K562 (cell line): ENCODE measurements at regions not wholly inside any gene's neighbourhood (a gene's known extent, or its start where the extent isn't known, plus 50 kb on each side); places are given as distances from the start of the nearest gene placed in this dataset.

ENCODE experiments used
- ATAC-seq: fragments of 200-7000 bp; cut with Tn5 transposase; 3 replicates; pipeline ENCODE4 v1.9.1; 2020; ENCODE audit warnings: moderate library complexity
- BruUV-seq: library from RNA; stranded (reverse); fragments of 400-500 nt; replicated peaks from 2 replicates; lab custom pipeline; 2021; lab: Mats Ljungman, UMichigan
- CTCF ChIA-PET: fragments of 300-600 bp; formaldehyde crosslinking; extraction: SDS; loops from one replicate; lab custom pipeline; 2021; ENCODE audit warnings: low intra/inter-chr PET ratio; lab: Yijun Ruan, JAX
- POLR2A ChIA-PET: fragments of 300-600, 350-650 bp; sonication (Branson Sonifier 250); formaldehyde crosslinking; extraction: SDS; loops from one replicate; lab custom pipeline; 2021; ENCODE audit warnings: antibody characterized with exemption, inconsistent platforms; lab: Yijun Ruan, JAX
- DNase-seq, 4 experiments: peaks; one replicate each; pipeline versions ENCODE4 v3.0.0 to v3.0.0-alpha.2; 2011 to 2018; ENCODE audit warnings: low spot score in 3 of 4, mixed read lengths in 3 of 4; ENCODE audit errors: extremely low read depth in 1 of 4
- FAIRE-seq: peaks from 2 replicates; lab custom pipeline; 2011; peaks lifted over from hg19 to GRCh38; lab: Jason Lieb, UNC
- H2AFZ ChIP-seq: 2 replicates; pipeline ENCODE4 v1.6.0; 2011; ENCODE audit warnings: low read depth, low read length, control low read depth, inconsistent platforms
- H3K27ac ChIP-seq: fragments of 200-600 bp; 3 replicates; pipeline ENCODE4 v1.8.0; 2011; ENCODE audit warnings: low read depth, mild to moderate bottlenecking, control low read depth, inconsistent platforms, low read length, moderate library complexity, mixed read lengths; ENCODE audit errors: extremely low read depth
- H3K27me3 ChIP-seq, 2 experiments: fragments of 300-600 bp in 1 of 2; 2 replicates in 1 of 2; 3 replicates in 1 of 2; pipeline versions ENCODE4 v1.6.0 to v1.8.0; 2011; ENCODE audit warnings: inconsistent platforms in 2 of 2, low read length in 2 of 2, mild to moderate bottlenecking in 1 of 2, mixed read lengths in 1 of 2, moderate library complexity in 1 of 2; ENCODE audit not compliant: control insufficient read depth in 2 of 2, insufficient read depth in 2 of 2
- H3K36me3 ChIP-seq: fragments of 300-600 bp; 3 replicates; pipeline ENCODE4 v1.8.0; 2011; ENCODE audit warnings: mild to moderate bottlenecking, low read length, inconsistent platforms; ENCODE audit not compliant: control insufficient read depth, insufficient read depth
- H3K4me1 ChIP-seq, 2 experiments: fragments of 200-600 bp in 1 of 2; replicated peaks in 1 of 2; 2 replicates in 1 of 2; 3 replicates in 1 of 2; pipeline versions ENCODE4 v1.5.1 to v1.8.0; 2011; ENCODE audit warnings: inconsistent platforms in 2 of 2, low read length in 2 of 2, mild to moderate bottlenecking in 1 of 2, mixed read lengths in 1 of 2, moderate library complexity in 1 of 2; ENCODE audit not compliant: control insufficient read depth in 2 of 2, insufficient read depth in 2 of 2
- H3K4me2 ChIP-seq: 2 replicates; pipeline ENCODE4 v1.6.1; 2011; ENCODE audit warnings: low read length, control low read depth, inconsistent platforms, mixed read lengths; ENCODE audit not compliant: insufficient read depth
- H3K4me3 ChIP-seq: fragments of 200-600 bp; sonication (generic), shearing (Covaris generic); 2 replicates; pipeline ENCODE4 v1.5.1; 2016; ENCODE audit warnings: control low read depth, inconsistent platforms
- H3K79me2 ChIP-seq: fragments of 200-600 bp; 3 replicates; pipeline ENCODE4 v1.8.0; 2011; ENCODE audit warnings: low read length, inconsistent platforms; ENCODE audit not compliant: control insufficient read depth, insufficient read depth
- H3K9ac ChIP-seq, 2 experiments: 2 replicates each; pipeline versions ENCODE4 v1.6.0 to v1.6.1; 2011; ENCODE audit warnings: low read depth in 2 of 2, low read length in 2 of 2, control low read depth in 1 of 2, inconsistent platforms in 1 of 2, mild to moderate bottlenecking in 1 of 2, mixed read lengths in 1 of 2; ENCODE audit not compliant: insufficient read depth in 1 of 2
- H3K9me1 ChIP-seq: one replicate; pipeline ENCODE4 v1.6.0; 2011; ENCODE audit warnings: inconsistent platforms, mild to moderate bottlenecking, low read length, moderate library complexity; ENCODE audit not compliant: control insufficient read depth, insufficient read depth
- H3K9me3 ChIP-seq: replicated peaks from 2 replicates; pipeline ENCODE4 v1.5.1; 2011; ENCODE audit warnings: low read depth, low read length, inconsistent platforms; ENCODE audit not compliant: control insufficient read depth, insufficient read depth
- H4K20me1 ChIP-seq: replicated peaks from 2 replicates; pipeline ENCODE4 v1.6.1; 2011; ENCODE audit warnings: low read length, inconsistent platforms, mixed read lengths; ENCODE audit not compliant: control insufficient read depth, insufficient read depth
- HMG20B ChIP-seq: fragments of 250-450 bp; sonication (Bioruptor Pico); IDR thresholded peaks from 2 replicates; pipeline ENCODE4 v1.5.0; 2021; ENCODE audit warnings: mild to moderate bottlenecking
- MBD2 ChIP-seq: sonication (generic); IDR thresholded peaks from 2 replicates; pipeline ENCODE4 v1.6.1; 2016; ENCODE audit warnings: low read depth, borderline replicate concordance
- NUFIP1 ChIP-seq: fragments of 450-650 bp; IDR thresholded peaks from 2 replicates; pipeline ENCODE4 v1.6.1; 2018; ENCODE audit not compliant: partially characterized antibody
- POU5F1 ChIP-seq: fragments of 150-350 bp; IDR thresholded peaks from 2 replicates; pipeline ENCODE4 v1.6.1; 2014; ENCODE audit warnings: borderline replicate concordance, low read length, low read depth, mild to moderate bottlenecking; ENCODE audit not compliant: partially characterized antibody
- ZMIZ1 ChIP-seq, 2 experiments: fragments of 150-350 bp in 1 of 2; IDR thresholded peaks; 2 replicates each; pipeline ENCODE4 v1.6.1; 2012 to 2016; ENCODE audit warnings: low read depth in 2 of 2, low read length in 2 of 2, mild to moderate bottlenecking in 1 of 2, moderate library complexity in 1 of 2
- WGBS: fragments of 100-300 bp; shearing (Covaris generic); methylation state at CpG from one replicate; pipeline ENCODE4 v1.1.6; 2016; ENCODE audit warnings: low coverage, mixed read lengths; ENCODE audit not compliant: insufficient coverage; ENCODE audit errors: missing lambda C conversion rate; 5-methylcytosine and 5-hydroxymethylcytosine counted together
- in situ Hi-C: fragments of 300-500 bp; cut with MboI; formaldehyde crosslinking; loops from 4 replicates; pipeline ENCODE4 v1.15.0; 2018; ENCODE audit warnings: inconsistent platforms, mixed read lengths
- intact Hi-C: fragments of 100-400 bp; cut with micrococcal nuclease; formaldehyde crosslinking; loops from 2 replicates; pipeline ENCODE4 v1.14.2; 2022

DNA sequence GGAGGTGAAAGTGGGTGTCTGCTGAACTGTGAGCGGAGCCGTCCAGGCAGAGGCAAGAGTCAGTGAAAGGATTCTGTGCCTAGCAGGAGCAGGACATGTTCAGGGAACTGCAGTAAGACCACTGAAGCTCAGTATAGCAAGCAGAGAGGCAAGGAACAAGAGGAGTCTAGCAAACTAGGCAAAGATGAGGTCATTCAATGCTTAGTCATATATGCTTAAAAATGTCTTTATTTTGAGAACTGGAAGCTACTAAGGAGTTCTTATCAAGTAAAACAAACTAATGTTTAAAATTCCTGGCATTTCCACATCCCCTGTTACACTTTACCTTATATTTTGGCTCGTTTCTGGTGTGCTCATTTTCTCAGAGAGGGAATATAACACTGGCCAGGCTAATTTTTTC is 913.4 kb downstream of the CBLN2 start:
- no peaks in the 10 kb centered on the region for H3K4me1 ChIP-seq
- no peaks in the 10 kb centered on the region for H4K20me1 ChIP-seq
- ChIA-PET POLR2A (no interaction called here), CTCF (no interaction called here)
- WGBS, result 5% methylated on average over 3 of the region's 3 CpGs
- no peaks in the 10 kb centered on the region for H3K79me2 ChIP-seq
- TF ChIP-seq POU5F1 (no peak), HMG20B (CRISPR knock-in tag) (no peak), ZMIZ1 (IDR thresholded peaks at IDR 0.05; ENCODE audit: low read depth in 2 of 2, low read length in 2 of 2) (no peak), MBD2 (no peak), NUFIP1 (no peak)
- H3K9ac ChIP-seq, result no peak overlapping the region
- H3K9me1 ChIP-seq, result no peaks in the 10 kb centered on the region
- no peaks in the 10 kb centered on the region for H3K27me3 ChIP-seq
- FAIRE-seq, result no peak
- no peak for ATAC-seq
- intact Hi-C loops, result loop anchor here (10.0 kb wide), 1 partner anchor 154 kb away; no protein-coding TSS in a partner anchor
- H3K4me2 ChIP-seq, result no peak overlapping the region
- H3K27ac ChIP-seq, result no peak overlapping the region
- no peaks in the 10 kb centered on the region for H3K36me3 ChIP-seq
- no peak for DNase-seq
- no peak overlapping the region for H2AFZ ChIP-seq
- H3K4me3 ChIP-seq, result no peak overlapping the region
- no TSS peak for BruUV-seq
- no peaks in the 10 kb centered on the region for H3K9me3 ChIP-seq
- in situ Hi-C loops, result no loop called here
